GM12874 (cell line): ENCODE measurements at regions not wholly inside any gene's neighbourhood (a gene's known extent, or its start where the extent isn't known, plus 50 kb on each side); places are given as distances from the start of the nearest gene placed in this dataset.

ENCODE experiments used
- TF ChIP-seq, protein P1 (sequence below): IDR thresholded peaks from 2 replicates; pipeline ENCODE4 v1.5.1; 2011; ENCODE audit warnings: low read depth, mild to moderate bottlenecking, control low read depth, low read length, moderate library complexity; ENCODE audit not compliant: insufficient read depth

DNA sequence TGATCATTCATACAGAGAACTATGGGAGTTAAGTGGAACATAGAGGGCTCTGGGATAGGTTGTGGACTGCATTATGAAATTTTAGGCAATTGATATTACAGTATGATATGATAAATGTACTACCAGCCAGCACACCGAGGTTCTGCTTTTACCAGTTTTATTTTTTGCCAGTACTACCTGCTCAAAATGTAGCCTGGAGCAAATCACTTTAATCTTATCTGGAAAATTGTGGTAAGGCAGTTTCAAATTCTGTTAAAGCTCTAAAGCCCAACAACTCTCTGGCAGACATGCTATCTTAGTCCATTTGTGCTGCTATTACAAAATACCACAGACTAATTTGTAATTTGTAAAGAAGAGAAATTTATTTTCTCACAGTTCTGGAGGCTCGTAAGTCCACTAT lies 474.9 kb upstream of the CWC22 start:
- TF ChIP-seq, protein P1, sequence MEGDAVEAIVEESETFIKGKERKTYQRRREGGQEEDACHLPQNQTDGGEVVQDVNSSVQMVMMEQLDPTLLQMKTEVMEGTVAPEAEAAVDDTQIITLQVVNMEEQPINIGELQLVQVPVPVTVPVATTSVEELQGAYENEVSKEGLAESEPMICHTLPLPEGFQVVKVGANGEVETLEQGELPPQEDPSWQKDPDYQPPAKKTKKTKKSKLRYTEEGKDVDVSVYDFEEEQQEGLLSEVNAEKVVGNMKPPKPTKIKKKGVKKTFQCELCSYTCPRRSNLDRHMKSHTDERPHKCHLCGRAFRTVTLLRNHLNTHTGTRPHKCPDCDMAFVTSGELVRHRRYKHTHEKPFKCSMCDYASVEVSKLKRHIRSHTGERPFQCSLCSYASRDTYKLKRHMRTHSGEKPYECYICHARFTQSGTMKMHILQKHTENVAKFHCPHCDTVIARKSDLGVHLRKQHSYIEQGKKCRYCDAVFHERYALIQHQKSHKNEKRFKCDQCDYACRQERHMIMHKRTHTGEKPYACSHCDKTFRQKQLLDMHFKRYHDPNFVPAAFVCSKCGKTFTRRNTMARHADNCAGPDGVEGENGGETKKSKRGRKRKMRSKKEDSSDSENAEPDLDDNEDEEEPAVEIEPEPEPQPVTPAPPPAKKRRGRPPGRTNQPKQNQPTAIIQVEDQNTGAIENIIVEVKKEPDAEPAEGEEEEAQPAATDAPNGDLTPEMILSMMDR = no peak

DNA sequence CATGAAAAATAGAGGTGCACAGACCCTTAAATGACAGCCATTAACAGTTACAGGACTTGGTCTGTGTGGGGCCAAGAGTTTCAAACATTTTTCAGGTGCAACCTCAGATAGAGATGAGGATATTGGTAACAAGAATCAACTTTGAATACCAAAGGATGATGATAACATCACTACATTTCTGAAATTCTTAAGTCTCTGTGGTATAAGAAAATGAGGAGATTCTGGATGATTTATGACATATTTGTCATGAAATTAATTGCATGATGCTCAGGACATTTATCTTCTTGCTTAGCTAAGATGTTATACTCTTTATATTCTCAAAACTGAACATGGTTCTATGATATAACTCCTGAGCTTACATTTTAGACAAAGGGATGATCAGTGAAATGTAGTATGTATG lies 471.8 kb upstream of the CWC22 start:
- TF ChIP-seq, protein P1 = no peak

DNA sequence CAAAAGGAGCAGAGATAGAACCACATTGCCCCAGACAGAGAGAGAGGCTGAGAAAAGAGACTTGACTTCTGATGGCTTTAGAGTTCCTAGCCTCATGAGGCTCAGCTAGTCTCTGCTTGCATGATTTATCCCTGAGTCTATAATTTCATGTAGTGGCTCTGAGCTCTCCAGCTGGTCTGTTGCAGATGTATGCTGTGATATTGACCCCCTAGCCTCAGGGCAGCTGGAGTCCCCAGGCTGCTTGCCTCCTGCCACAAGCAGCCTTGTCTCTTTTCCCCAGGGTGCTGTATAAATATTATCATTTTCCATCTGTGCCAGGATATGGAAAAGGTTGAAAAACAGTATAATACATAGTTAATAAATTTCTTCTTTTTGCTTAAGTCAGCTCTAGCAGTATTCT lies 467.6 kb upstream of the CWC22 start:
- TF ChIP-seq, protein P1 = no peak

DNA sequence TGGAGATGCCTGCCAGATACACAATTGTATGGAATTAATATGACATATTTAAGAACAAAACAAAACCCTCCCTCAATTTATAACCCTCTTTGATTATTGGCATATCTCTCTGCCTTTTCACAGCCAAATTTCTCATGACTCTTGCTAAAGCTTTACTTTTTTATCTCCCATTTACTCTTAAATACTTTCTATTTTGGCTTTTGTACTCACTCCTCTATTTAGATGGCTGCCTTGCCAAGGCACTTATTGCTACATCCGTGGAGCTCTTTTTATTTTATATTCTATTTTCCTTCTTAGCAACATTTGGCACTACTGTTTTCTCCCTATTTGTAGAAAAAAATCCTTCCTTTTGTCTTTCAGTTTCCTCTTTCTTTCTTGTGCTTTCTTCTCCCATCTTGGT lies 466.4 kb upstream of the CWC22 start:
- TF ChIP-seq, protein P1 = no peak

DNA sequence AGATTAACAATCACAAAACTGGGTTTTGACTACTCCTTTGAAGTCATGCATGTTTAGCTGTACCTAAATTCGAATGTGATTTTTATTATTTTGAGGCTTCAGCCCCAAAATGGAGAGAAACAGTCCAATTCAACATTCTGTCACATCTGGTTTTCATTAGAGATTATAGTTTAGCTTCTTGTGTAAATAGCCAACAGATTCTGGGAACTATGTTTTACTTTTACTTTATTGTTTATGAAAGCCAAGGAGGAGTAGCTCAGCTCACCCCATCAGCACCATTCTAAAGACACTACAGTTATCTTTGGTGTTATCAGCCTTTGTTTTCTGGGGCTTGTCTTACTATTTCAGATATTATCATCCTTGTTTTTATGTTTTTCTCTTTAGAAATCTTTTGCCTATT lies 465.0 kb upstream of the CWC22 start:
- TF ChIP-seq, protein P1 = no peak

DNA sequence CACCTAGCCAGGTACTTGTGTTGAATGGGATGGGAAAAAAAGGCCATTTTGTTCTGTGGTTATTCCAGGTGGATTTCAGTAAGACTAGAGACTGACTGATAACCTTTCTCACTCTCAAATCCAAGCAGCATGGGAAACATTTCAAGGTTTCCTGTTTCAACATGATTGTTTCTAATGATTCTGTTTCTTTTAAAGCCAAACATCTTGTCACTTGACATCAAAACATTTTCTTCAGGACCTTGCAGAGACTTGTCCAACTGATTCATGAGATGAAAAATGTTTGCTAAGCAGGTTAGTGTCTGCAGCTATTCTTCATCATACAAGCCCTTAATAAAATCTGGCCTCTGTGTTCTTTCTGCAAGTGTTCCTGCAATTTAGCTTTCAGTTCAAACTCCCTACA lies 456.5 kb upstream of the CWC22 start:
- TF ChIP-seq, protein P1 = no peak

DNA sequence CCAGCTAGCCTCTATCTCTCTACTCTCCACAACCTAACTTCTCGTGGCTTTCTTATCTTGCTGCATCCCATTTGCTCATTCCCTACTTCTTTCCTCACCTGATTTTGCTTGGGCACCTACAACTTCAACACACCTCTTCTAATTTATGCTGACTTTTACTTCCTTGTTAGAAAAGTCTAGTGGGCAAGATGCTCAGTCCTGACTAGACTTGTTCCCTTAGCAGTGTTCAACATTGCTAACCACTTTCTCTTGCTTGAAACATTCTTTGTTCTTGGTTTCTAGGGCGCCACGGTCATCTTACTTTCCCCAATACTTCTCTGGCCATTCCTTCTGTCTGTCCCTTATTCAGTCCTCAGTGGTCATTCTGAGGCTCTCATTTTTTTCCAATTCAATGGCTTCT lies 454.7 kb upstream of the CWC22 start:
- TF ChIP-seq, protein P1 = no peak

DNA sequence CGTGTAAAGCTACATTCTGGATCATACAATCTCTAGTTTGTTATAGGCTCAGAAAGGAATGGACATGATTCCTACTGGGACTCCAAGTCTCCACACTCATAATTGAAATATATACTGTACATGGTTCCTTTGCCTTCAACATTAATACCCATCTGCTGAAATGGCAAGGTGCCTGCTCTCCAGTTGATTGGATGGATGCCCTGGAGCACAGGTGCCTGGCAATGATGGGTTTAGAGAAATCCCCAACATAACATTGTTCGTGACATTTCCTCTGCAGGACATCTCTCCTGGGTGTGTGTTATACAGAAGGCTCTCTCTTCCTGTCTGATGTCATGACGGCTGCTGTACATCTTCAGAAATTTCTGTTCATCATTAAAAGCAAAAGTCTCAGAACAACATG lies 449.7 kb upstream of the CWC22 start:
- TF ChIP-seq, protein P1 = no peak
